Daoy (cell line): ENCODE measurements at regions not wholly inside any gene's neighbourhood (a gene's known extent, or its start where the extent isn't known, plus 50 kb on each side); places are given as distances from the start of the nearest gene placed in this dataset.
"Not testable (repeated sequence)": the region's sequence is repeated elsewhere in the genome, so short reads cannot be mapped to it uniquely, and the experiment has no call there.

Experiments
- DNase-seq: peaks from one replicate; pipeline ENCODE4 v3.0.0-alpha.2; 2015; ENCODE audit warnings: low read depth

GRCh38 chr3:198147213-198147612 lies 187.2 kb downstream of the LMLN start:
- not testable (repeated sequence) for DNase-seq

DNA sequence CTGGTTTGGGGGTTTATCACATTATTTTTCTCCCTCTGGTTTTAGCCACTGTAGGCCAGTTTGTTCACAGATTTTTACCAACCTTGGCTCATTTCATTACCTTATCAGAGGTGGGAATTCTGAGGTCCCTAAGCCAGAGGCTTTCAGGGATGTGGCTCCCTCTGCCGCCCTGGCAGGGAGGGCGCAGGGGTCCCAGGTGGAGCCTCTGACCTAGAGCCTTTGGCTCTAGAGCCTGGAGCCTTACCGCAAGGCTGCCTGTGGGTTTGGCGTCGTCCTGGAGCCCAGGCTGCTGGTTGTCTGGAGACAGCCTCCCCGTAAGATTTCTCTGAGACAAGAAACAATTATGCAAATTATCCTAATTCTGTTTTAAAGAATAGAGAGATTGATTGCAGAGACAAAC lies 188.0 kb downstream of the LMLN start:
- not testable (repeated sequence) for DNase-seq

GRCh38 chr3:198149904-198150303 lies 189.9 kb downstream of the LMLN start:
- DNase-seq, result not testable (repeated sequence)

GRCh38 chr3:198151867-198152266 lies 191.8 kb downstream of the LMLN start:
- not testable (repeated sequence) for DNase-seq

DNA sequence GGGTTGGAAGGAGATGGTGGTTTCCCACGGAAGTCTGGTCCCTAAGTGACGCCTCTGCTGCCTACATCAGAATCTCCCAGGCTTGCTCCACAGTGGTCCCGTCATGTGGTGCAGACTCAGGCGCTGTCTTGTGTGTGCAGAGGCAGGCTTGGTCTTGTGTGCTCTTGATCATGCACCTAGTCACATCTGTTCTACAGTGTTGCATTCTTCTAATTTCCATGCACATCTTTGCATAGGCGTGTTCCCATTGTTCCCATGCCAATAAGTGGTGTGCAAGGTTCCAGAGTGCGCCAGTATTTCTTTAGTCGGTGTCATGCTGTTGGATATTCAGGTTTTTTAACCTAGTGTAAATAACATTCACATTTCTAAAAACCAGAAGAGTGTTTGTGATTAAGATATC lies 195.8 kb downstream of the LMLN start:
- not testable (repeated sequence) for DNase-seq

DNA sequence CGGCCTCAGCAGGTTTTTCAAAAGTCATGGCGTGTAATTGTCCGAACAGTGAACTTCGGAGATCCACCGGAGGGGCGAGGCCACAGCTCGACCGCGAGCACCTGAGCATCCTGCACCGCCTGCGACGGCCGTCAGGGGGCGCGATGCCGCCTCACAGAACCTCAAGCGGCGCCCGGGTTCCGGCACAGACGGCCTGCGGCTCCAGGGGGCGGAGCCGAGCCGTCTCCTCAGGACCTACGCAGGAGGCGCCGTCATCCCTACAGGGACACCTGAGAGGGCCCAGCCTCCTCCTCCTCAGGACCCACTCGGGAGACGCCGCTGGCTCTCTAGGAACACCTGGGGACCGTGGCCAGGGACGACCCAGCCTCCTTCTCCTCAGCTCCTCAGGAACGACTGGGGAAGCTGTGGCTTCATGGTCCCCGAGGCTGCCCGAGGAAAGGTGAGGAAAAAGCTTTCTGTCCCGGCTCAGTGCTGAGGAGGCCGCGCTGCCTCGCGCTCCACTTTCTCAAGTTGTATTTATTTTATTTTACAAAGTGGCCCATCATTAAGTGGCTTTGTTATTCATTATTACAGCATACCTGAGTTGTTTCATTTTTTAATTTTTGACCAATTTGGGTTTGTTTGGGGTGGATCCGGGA lies 197.3 kb downstream of the LMLN start:
- DNase-seq, result not testable (repeated sequence)

DNA sequence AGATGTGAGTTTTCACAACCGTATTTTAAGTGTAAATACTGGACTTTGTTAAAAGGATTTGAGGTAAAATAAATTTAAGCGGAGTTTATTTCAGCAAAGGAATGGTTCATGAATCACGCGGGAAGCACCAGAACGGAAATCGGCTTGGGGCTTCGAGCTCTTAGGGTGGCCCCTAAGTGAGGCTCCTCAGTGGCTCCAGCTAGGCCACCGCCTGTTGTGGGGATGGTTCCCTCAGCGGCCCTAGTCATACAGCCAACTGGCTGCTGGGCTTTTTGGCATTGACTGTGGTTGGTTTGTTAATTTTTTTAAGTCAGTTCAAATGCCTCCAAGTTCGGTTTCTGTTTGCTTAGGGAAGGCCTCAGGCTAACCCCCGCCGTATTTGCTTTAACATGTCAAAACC lies 198.0 kb downstream of the LMLN start:
- not testable (repeated sequence) for DNase-seq

- peak; percentile 34 for DNase-seq
Measured at GRCh38 chr3:198167339-198168039, 207.5 kb downstream of the LMLN start.

GRCh38 chr3:198170781-198171180 lies 210.8 kb downstream of the LMLN start:
- DNase-seq, result not testable (repeated sequence)

GRCh38 chr3:198173080-198173479 lies 213.1 kb downstream of the LMLN start:
- DNase-seq, result not testable (repeated sequence)

DNA sequence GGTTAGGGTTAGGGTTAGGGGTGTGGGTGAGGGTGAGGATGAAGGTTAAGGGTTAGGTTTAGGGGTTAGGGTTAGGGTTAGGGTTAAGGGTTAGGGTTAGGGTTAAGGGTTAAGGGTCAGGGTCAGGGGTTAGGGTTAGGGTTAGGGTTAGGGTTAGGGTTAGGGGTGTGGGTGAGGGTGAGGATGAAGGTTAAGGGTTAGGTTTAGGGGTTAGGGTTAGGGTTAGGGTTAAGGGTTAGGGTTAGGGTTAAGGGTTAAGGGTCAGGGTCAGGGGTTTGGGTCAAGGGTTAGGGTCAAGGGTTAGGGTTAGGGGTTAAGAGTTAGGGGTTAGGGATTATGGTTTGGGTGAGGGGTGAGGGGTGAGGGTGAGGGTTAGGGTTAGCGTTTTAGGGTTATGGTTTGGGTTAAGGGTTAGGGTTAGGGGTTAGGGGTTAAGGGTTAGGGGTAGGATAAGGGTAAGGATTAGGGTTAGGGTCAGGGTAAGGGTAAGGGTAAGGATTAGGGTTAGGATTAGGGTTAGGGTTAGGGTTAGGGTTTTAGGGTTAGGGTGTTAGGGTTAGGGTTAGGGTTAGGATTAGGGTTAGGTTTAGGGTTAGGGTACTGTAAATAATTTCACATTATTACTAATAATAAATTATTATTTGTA lies 214.0 kb downstream of the LMLN start:
- not testable (repeated sequence) for DNase-seq
